ENCODE measurements at regions not wholly inside any gene's neighbourhood (a gene's known extent, or its start where the extent isn't known, plus 50 kb on each side); places are given as distances from the start of the nearest gene placed in this dataset.
"Not testable (repeated sequence)": the region's sequence is repeated elsewhere in the genome, so short reads cannot be mapped to it uniquely, and the experiment has no call there.

DNA sequence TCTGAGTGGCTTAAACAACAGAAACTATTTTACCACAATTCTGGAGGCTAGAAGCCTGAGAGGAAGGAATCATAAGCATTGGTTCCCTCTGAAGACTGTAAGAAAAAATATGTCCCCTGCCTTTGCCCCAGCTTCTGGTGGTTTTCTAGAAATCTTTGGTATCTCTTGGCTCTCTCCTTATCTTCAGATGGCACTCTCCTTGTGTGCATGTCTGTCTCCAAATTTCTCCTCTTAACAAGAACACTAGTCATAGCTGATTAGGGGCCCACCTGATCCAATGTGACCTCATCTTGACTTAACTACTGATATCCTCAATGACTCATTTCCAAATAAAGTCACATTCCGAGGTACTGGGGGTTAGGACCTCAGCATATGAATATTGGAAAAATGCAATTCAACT lies 635.0 kb upstream of the NR3C2 start:
- Mint-ChIP-seq H3K36me3 (ENCODE audit: low read depth) (no peaks in the 10 kb centered on the region), H3K27ac (no peak overlapping the region), H3K27me3 (no peaks in the 10 kb centered on the region), H3K9me3 (no peaks in the 10 kb centered on the region), H3K4me1 (no peaks in the 10 kb centered on the region), H3K4me3 (no peak overlapping the region)
- intact Hi-C loops (cut with micrococcal nuclease) = no loop called here
- no peak for DNase-seq

DNA sequence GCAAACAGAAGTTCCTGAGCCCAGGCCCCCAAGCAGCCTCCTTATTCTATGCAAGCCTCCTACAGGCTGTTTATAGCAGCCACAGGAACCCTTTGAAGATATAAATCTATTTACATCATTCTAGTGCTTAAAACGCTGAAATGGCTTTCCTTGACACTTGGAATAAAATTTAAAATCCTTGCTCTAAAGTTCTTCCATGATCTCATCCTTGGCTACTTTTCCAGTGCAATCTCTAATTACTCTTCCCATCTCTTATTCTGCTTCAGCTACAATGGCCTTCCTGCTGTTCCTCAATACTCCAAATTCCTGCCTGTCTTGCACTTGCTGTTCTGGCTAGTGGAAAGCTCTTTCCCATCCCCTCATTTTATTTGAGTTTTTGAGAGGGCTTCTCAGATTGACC lies 634.2 kb upstream of the NR3C2 start:
- H3K9me3 Mint-ChIP-seq = no peaks in the 10 kb centered on the region
- H3K4me1 Mint-ChIP-seq = no peaks in the 10 kb centered on the region
- no peaks in the 10 kb centered on the region for H3K27me3 Mint-ChIP-seq
- intact Hi-C loops (cut with micrococcal nuclease) = no loop called here
- no peak for DNase-seq
- H3K27ac Mint-ChIP-seq = no peak overlapping the region
- H3K36me3 Mint-ChIP-seq (ENCODE audit: low read depth) = no peaks in the 10 kb centered on the region
- no peak overlapping the region for H3K4me3 Mint-ChIP-seq

DNA sequence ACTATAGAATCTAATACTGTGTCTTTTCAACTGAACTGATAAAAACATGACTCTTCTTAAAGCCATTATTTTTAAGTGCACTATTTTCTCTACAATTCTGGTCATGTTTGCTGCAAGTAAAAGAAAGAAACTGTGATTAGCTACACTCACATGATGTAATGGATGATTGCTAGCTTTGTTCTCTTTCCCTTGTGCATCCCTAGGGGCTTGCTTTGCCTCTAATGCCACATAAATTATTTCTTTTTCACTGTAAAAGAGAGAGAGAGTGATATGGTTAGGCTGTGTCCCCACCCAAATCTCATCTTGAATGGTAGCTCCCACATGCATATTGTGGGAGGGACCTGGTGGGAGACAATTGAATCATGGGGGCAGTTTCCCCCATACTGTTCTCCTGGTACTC lies 630.2 kb upstream of the NR3C2 start:
- intact Hi-C loops (cut with micrococcal nuclease) = no loop called here
- Mint-ChIP-seq H3K27ac (no peak overlapping the region), H3K9me3 (no peaks in the 10 kb centered on the region), H3K27me3 (no peaks in the 10 kb centered on the region), H3K4me1 (no peaks in the 10 kb centered on the region), H3K4me3 (no peak overlapping the region), H3K36me3 (ENCODE audit: low read depth) (no peaks in the 10 kb centered on the region)
- DNase-seq = no peak

GRCh38 chr4:149065753-149066152 lies 623.5 kb upstream of the NR3C2 start:
- Mint-ChIP-seq H3K4me3 (no peak overlapping the region), H3K27ac (no peak overlapping the region), H3K9me3 (no peaks in the 10 kb centered on the region), H3K36me3 (ENCODE audit: low read depth) (no peaks in the 10 kb centered on the region), H3K4me1 (no peaks in the 10 kb centered on the region), H3K27me3 (no peaks in the 10 kb centered on the region)
- DNase-seq = no peak
- intact Hi-C loops (cut with micrococcal nuclease) = no loop called here

GRCh38 chr4:149062997-149063396 lies 620.8 kb upstream of the NR3C2 start:
- H3K4me1 Mint-ChIP-seq = no peaks in the 10 kb centered on the region
- no peak overlapping the region for H3K27ac Mint-ChIP-seq
- H3K36me3 Mint-ChIP-seq (ENCODE audit: low read depth) = no peaks in the 10 kb centered on the region
- no peaks in the 10 kb centered on the region for H3K9me3 Mint-ChIP-seq
- no peak overlapping the region for H3K4me3 Mint-ChIP-seq
- H3K27me3 Mint-ChIP-seq = no peaks in the 10 kb centered on the region
- intact Hi-C loops (cut with micrococcal nuclease) = no loop called here
- no peak for DNase-seq

DNA sequence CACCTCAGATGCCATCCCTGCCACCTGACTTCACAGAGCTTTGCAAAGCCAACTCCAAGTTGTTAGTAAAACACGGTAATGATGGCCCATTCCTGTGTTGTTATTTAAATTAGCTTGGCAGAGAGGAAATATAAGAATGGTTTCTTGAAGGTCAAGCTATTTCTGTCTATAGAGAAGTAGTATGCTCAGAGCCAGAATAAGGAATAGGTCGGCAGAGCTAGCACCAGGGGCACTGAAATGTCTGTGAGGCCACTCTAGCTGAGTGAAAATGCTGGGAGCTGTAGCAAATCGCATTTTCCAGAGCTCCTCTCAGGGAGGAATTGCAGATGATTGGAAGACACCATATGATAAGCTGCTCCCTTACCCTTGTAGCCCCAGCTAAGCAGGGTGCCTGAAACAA lies 615.4 kb upstream of the NR3C2 start:
- no peaks in the 10 kb centered on the region for H3K27me3 Mint-ChIP-seq
- intact Hi-C loops (cut with micrococcal nuclease) = no loop called here
- no peaks in the 10 kb centered on the region for H3K4me1 Mint-ChIP-seq

GRCh38 chr4:149056615-149057014 lies 614.4 kb upstream of the NR3C2 start:
- intact Hi-C loops (cut with micrococcal nuclease) = no loop called here
- Mint-ChIP-seq H3K4me3 (no peak overlapping the region), H3K27ac (no peak overlapping the region), H3K9me3 (no peaks in the 10 kb centered on the region), H3K27me3 (no peaks in the 10 kb centered on the region), H3K36me3 (ENCODE audit: low read depth) (no peaks in the 10 kb centered on the region), H3K4me1 (no peaks in the 10 kb centered on the region)
- no peak for DNase-seq

More for the DNA sequence above, 615.4 kb upstream of the NR3C2 start:
- Mint-ChIP-seq H3K4me3 (no peak overlapping the region), H3K27ac (no peak overlapping the region), H3K9me3 (no peaks in the 10 kb centered on the region), H3K36me3 (ENCODE audit: low read depth) (no peaks in the 10 kb centered on the region)
- DNase-seq = no peak

DNA sequence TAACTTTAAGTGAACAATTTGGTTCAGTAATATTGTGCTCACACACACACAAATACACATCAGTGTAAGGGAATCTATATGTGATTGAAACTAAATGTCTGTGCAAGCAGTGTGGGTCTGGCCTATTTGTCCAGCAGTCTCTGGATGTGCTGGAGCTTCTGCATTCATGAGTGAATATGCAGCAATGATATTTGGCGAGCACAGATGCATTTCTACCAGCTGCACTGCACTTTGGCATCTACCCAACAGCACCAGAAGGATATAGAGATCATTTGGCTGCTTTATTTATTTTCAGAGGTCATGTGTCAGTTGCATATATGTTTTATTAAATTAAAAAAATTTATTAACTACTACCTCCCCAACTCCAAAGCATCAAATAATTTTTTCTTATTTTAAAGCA lies 613.4 kb upstream of the NR3C2 start:
- no peaks in the 10 kb centered on the region for H3K36me3 Mint-ChIP-seq (ENCODE audit: low read depth)
- no peaks in the 10 kb centered on the region for H3K4me1 Mint-ChIP-seq
- intact Hi-C loops (cut with micrococcal nuclease) = no loop called here
- DNase-seq = no peak
- no peak overlapping the region for H3K27ac Mint-ChIP-seq
- H3K9me3 Mint-ChIP-seq = no peaks in the 10 kb centered on the region
- no peaks in the 10 kb centered on the region for H3K27me3 Mint-ChIP-seq
- H3K4me3 Mint-ChIP-seq = no peak overlapping the region

DNA sequence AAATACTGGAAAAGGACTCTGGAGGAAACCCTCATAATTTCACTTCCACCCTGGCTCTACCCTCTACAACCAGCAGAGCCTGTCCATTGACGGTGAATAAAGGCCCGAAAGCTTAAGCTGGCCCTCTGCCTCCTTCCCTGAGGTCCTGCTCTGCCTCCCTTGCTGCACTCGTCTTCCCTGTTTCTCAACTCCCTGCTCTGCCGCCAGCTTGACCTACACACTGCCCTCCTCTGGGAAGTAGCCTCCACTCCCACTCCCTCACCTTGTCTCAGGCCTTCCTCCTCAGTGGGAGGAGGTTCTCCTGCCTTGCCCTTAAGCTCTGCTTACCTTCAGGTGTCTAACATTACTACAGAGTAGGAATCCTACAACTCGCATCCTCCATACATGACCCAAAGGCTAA lies 608.6 kb upstream of the NR3C2 start:
- Mint-ChIP-seq H3K27me3 (no peaks in the 10 kb centered on the region), H3K9me3 (no peaks in the 10 kb centered on the region), H3K27ac (no peak overlapping the region), H3K4me3 (no peak overlapping the region), H3K36me3 (ENCODE audit: low read depth) (no peaks in the 10 kb centered on the region), H3K4me1 (no peaks in the 10 kb centered on the region)
- intact Hi-C loops (cut with micrococcal nuclease) = no loop called here
- DNase-seq = no peak

GRCh38 chr4:149048451-149049143 lies 606.4 kb upstream of the NR3C2 start:
- intact Hi-C loops (cut with micrococcal nuclease) = no loop called here
- H3K9me3 Mint-ChIP-seq = no peaks in the 10 kb centered on the region
- no peak overlapping the region for H3K27ac Mint-ChIP-seq
- no peaks in the 10 kb centered on the region for H3K36me3 Mint-ChIP-seq (ENCODE audit: low read depth)
- no peak overlapping the region for H3K4me3 Mint-ChIP-seq
- no peaks in the 10 kb centered on the region for H3K4me1 Mint-ChIP-seq
- no peaks in the 10 kb centered on the region for H3K27me3 Mint-ChIP-seq
- DNase-seq = no peak

GRCh38 chr4:149047368-149047767 lies 605.2 kb upstream of the NR3C2 start:
- H3K9me3 Mint-ChIP-seq = no peaks in the 10 kb centered on the region
- H3K27me3 Mint-ChIP-seq = no peaks in the 10 kb centered on the region
- no peak for DNase-seq
- no peaks in the 10 kb centered on the region for H3K36me3 Mint-ChIP-seq (ENCODE audit: low read depth)
- H3K4me1 Mint-ChIP-seq = no peaks in the 10 kb centered on the region
- H3K27ac Mint-ChIP-seq = no peak overlapping the region
- H3K4me3 Mint-ChIP-seq = no peak overlapping the region
- intact Hi-C loops (cut with micrococcal nuclease) = no loop called here

DNA sequence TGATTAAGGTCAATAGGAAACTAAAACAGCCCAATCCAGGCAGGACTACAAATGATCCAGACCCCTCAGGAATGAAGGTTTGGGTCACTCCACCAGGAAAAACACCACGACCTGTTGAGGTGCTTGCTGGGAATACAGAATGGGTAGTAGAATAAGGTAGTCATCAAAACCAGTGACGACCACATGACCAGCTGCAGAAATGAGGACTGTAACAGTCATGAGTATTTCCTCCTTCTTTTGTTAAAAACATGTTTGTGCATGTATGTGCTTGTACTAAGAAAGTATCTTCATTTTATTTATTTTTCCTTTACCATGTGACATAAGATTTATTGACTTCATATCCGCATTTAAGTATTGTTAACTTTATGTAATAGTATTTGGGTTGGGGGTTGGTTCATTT lies 603.5 kb upstream of the NR3C2 start:
- Mint-ChIP-seq H3K9me3 (no peaks in the 10 kb centered on the region), H3K4me1 (no peaks in the 10 kb centered on the region), H3K4me3 (no peak overlapping the region), H3K27ac (no peak overlapping the region), H3K27me3 (no peaks in the 10 kb centered on the region), H3K36me3 (ENCODE audit: low read depth) (no peaks in the 10 kb centered on the region)
- DNase-seq = no peak
- intact Hi-C loops (cut with micrococcal nuclease) = no loop called here

DNA sequence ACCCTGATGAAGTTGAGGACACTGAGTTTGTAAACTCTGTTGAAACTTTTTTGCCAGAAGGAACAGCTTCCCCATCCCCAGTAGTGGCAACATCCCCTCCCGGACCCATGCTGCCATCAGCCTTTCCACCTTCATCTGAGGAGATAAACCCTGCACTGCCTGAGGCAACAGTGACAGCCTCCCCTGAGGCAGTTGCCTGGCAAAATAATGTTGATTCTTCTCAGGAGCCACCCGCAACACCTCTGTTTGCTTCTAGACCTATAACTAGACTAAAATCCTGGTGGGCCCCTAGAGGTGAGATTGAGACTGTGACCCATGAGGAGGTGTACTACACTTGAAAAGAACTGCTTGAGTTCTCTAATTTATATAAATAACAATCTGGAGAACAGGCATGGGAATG lies 597.6 kb upstream of the NR3C2 start:
- intact Hi-C loops (cut with micrococcal nuclease); H3K4me1 Mint-ChIP-seq; H3K27me3 Mint-ChIP-seq; H3K4me3 Mint-ChIP-seq; H3K27ac Mint-ChIP-seq; H3K36me3 Mint-ChIP-seq (ENCODE audit: low read depth); H3K9me3 Mint-ChIP-seq; DNase-seq: not testable (repeated sequence)

- no peak for DNase-seq
- no peaks in the 10 kb centered on the region for H3K9me3 Mint-ChIP-seq
- intact Hi-C loops (cut with micrococcal nuclease) = no loop called here
- H3K4me3 Mint-ChIP-seq = no peak overlapping the region
- H3K27ac Mint-ChIP-seq = no peak overlapping the region
- no peaks in the 10 kb centered on the region for H3K36me3 Mint-ChIP-seq (ENCODE audit: low read depth)
- H3K27me3 Mint-ChIP-seq = no peaks in the 10 kb centered on the region
- H3K4me1 Mint-ChIP-seq = no peaks in the 10 kb centered on the region
Observed at GRCh38 chr4:149031399-149031798, 589.2 kb upstream of the NR3C2 start.

DNA sequence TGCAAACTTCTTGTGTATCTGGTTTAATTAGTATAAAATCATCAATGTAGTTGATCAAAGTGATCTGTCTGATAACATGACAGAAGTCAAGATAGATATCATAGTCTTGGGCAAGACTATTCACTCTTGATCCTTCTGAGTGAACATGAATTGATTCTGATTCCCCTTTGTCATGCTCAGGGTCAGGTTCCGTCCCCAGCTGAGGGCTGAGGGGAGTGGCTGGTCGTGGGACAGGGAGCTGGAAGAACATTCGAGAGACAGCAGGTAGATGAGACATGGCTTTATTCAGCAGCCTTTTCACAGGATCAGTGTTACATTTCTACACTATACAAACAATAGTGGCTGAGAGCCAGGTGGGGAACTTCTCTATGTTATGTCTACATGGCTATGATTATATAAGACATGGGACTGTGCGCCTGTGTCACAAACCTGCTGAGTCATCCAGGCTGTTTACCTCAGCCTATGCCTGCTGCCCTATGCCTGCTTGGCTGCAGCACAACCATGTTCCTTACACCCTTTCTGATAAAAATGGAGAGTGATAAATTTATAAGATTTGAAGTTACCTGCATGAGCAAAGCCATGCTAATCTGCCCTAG lies 586.9 kb upstream of the NR3C2 start:
- H3K36me3 Mint-ChIP-seq (ENCODE audit: low read depth) = no peaks in the 10 kb centered on the region
- H3K27me3 Mint-ChIP-seq = no peaks in the 10 kb centered on the region
- H3K27ac Mint-ChIP-seq = no peak overlapping the region
- no peaks in the 10 kb centered on the region for H3K4me1 Mint-ChIP-seq
- no peaks in the 10 kb centered on the region for H3K9me3 Mint-ChIP-seq
- intact Hi-C loops (cut with micrococcal nuclease) = no loop called here
- H3K4me3 Mint-ChIP-seq = no peak overlapping the region
- no peak for DNase-seq

Data from activated CD4-positive, alpha-beta T cell treated with anti-CD3 and anti-CD28 coated beads, Interleukin-2, amount 10 ng/mL, durations not matched to agents 24 days and 14 days (primary cell).